DMS79 treated with DMSO at 0.1 percent for 48 hours (cell line): ENCODE measurements at regions not wholly inside any gene's neighbourhood (a gene's known extent, or its start where the extent isn't known, plus 50 kb on each side); places are given as distances from the start of the nearest gene placed in this dataset.
A peak's percentile ranks its signal among the peaks of the same experiment; 100 is the strongest.
"Not testable (repeated sequence)": the region's sequence is repeated elsewhere in the genome, so short reads cannot be mapped to it uniquely, and the experiment has no call there.

Source experiments
- DNase-seq: peaks from one replicate; lab custom pipeline; 2025; lab: John Stamatoyannopoulos, UW

- no peak for DNase-seq
Measured at GRCh38 chr6:6812427-6812826, 223.9 kb downstream of the LY86 start.

DNA sequence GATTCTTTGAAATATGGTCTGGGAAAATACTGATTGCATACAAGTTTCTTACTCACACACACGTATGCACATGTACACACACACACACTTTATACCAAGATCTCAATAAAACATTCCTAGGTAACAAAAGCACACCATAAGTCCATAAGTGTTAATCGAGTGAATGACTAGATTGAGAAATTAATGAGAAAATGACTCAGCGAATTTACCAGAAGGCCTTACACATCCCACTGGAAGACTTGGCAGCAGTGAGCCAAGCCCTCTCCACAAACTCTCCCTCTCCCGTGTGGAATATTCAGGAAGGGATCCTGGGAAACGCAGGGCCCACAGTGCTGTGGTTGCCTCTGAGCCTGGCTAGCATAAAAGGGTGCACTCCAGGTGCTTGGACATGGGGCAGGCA lies 227.2 kb downstream of the LY86 start:
- no peak for DNase-seq

DNA sequence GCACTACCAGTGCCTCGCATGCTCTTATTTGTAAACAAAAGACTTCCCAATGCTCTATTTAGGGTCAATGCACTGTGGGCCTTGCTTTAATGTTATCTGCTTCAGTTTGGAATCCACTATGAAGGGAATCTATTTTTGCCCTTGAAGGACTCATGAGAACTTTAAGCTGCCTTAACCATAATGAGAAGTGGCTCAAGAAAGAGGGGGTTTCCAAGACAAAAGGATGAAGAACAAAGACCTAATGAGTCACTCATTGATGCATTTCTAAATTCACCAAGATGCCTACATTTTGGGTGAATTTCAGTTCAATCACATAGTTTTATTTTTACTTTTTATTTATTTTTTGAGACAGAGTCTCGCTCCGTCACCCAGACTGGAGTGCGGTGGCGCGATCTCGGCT lies 228.2 kb downstream of the LY86 start:
- no peak for DNase-seq

DNA sequence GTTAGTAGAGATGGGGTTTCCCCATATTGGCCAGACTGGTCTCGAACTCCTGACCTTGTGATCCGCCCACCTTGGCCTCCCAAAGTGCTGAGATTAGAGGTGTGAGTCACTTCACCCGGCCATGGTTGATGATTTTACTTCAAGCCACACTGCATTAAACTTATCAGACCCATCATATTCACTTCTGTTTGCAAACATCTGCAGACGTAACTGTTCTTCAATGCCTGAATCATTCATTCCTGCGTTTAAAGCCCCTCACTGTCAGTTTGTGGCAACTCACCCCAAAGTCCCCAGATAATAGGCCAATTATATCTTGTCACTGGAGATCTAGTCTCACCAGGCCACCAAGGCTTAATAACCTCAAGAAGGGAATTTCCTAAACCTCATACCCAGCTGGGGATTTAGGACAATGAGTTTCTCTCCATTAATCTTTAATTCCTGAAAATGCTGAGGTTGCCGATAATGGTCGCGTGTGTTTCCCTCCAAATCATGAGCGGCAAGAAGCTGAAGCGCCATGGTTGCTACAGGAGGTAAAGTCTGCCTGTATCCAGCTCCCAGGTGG lies 229.6 kb downstream of the LY86 start:
- DNase-seq = no peak

DNA sequence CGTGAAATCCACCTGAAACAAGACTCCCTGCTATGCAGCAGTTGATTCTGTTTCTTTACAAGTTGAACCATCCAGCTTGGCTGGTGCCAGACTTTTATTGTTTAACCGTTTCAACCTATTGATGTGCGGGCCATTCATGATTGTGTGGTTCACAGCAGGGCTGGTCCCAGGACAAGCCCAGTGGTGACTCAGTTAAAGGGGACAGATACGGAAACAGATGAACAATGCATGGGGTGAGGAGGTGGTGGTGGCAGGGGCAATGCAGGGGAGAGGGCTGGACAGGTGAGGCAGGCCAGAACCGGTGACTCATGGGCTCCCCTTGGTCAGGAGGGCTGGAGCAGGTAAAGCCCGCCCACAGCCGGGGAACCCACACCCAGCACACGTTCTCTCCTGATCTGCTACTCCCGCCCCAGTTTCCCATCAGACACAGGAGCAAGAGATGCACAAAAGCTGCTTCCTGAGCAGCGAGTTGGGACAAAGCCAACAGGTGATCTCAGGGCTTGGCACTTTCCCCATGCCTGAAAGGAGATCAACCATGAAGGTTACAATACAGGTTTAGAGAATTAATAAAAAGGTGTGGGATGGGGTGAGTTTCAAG lies 232.2 kb downstream of the LY86 start:
- peak; percentile 71 for DNase-seq

GRCh38 chr6:6821639-6822261 lies 233.2 kb downstream of the LY86 start:
- DNase-seq = no peak

GRCh38 chr6:6823030-6823429 lies 234.5 kb downstream of the LY86 start:
- no peak for DNase-seq

- no peak for DNase-seq
Measured at GRCh38 chr6:6823568-6824224, 235.2 kb downstream of the LY86 start.

GRCh38 chr6:6824381-6824780 lies 235.9 kb downstream of the LY86 start:
- DNase-seq = no peak

DNA sequence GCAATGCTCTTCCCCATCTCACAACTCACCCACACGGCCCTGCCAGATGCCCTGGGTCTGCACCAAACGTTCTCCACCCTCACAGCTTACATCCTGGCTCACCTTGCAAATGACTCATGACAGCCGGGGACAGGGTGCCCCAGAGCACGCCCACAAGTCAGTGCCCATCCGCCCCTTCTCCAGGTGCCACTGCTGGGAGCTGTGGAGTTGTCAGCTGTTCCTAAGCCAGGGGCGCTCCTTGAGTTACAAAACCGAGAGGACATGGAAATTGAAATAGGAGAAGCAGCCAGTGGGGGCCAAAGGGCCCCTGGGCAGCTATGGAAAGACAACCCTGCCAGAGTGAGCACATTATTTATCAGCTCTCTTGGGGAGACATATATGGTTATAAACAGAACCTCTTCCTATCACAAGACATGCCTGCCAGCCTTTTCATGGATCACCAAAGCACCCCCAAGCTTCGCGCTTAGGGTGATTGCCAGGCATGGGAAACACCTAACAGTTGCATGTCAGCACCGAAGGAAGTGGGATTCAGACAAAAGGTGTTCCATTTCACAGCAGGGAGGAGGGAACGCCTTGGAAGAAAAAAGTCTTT lies 236.8 kb downstream of the LY86 start:
- peak; percentile 29 for DNase-seq

DNA sequence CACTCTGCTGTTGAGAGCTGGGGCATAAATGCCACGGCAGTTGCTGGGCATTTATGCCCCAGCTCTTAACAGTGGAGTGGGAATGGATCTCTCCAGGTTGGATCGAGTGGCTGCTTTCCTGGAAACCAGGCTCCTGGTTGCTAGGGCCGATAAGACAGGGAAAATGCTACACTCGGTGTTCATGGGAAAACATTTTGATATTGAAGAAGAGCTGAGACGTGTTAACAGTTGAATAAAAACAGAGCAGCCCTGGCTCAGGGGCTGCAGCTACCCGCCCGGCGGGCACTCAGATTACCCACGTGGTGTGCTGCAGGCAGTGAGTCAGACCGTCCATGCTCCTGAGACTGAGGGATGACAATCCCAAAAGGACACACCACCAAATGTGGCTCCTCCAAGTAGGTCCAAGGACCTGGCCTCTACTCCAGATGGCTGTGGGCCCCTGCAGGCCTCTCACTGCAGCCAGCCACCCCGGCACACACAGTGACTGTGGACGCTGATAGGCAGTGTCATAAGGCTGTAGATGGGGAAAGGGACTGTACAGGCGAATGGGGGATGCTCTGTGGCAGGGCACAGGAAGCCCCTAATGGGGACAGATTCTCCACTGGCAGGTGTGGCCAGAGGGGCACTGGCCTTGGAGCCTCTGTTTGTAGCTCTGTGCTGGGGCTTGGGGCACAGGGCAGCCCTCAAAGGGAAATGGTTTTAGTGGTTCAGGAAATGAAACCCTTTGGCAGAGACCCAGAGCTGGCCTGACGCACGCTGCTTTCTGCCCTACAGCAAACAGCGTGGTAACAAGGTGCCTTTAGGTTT lies 237.8 kb downstream of the LY86 start:
- DNase-seq = peak; percentile 50

GRCh38 chr6:6826961-6827360 lies 238.4 kb downstream of the LY86 start:
- DNase-seq = no peak

DNA sequence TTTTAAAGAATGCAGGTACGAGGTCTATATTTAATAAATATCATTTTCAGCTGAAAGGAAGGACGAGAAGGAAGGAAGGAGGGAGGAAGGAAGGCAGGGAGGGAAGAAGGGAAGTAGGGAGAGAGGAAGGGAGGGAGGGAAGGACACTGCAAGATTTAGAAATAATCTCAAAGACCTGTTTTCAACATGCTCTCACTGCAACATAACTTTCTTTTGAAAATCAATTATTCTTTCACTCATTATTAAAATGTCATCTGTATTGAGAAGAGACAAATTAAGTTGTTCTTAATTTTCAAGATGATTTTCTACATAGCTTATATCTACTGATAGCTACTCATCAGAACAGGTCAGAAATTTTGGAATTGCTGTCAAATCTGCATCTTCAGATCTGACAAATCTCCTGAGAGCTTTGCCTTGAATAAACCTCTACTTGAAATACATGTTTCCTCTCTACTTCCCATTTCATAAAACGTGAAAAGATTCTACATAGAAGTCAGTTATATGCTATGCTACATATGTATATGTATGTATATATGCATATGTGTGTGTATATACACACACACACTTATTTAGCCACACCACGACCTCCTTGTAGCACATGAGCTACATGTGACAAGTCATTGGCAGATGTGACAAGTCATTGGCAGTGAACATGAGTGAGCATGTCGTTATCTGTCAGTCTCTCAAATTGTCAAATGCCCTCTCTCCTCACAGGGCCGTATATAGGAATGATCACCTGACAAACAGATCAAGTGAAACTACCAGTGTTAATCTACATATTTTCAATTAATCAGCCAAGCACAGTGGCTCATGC lies 241.6 kb downstream of the LY86 start:
- DNase-seq = no peak

DNA sequence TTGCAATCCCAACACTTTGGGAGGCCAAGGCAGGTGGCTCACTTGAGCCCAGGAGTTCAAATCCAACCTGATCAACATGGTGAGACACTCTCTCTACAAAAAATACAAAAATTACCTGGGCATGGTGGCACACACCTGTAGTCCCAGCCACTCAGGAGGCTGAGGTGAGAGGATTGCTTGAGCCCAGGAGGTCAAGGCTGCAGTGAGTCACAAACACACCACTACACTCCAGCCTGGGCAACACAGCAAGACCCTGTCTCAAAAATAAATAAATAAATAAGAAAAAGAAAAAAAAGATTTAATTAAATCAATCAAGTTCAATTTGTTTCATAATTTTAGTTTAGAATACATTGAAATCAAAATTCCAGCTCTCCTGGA lies 242.2 kb downstream of the LY86 start:
- DNase-seq = not testable (repeated sequence)

DNA sequence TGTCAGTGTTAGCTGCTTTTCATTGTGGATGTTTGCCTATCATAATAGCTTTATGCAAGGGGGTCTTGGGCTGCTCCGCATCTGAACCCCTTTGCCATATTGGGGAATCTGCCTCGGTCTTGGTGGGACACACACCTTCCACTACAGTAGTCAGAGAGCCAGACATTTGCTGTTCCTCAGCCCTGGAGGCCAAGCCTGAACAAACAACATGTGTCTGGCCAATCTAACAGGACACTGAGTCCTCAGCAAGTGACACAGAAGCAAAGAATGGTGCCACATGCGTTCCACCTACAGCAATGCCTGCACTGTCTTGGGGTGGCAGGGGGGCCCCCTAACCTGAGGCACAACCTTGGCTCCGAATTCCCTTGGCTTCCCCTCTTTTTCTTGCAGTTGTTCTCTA lies 243.9 kb downstream of the LY86 start:
- no peak for DNase-seq

DNA sequence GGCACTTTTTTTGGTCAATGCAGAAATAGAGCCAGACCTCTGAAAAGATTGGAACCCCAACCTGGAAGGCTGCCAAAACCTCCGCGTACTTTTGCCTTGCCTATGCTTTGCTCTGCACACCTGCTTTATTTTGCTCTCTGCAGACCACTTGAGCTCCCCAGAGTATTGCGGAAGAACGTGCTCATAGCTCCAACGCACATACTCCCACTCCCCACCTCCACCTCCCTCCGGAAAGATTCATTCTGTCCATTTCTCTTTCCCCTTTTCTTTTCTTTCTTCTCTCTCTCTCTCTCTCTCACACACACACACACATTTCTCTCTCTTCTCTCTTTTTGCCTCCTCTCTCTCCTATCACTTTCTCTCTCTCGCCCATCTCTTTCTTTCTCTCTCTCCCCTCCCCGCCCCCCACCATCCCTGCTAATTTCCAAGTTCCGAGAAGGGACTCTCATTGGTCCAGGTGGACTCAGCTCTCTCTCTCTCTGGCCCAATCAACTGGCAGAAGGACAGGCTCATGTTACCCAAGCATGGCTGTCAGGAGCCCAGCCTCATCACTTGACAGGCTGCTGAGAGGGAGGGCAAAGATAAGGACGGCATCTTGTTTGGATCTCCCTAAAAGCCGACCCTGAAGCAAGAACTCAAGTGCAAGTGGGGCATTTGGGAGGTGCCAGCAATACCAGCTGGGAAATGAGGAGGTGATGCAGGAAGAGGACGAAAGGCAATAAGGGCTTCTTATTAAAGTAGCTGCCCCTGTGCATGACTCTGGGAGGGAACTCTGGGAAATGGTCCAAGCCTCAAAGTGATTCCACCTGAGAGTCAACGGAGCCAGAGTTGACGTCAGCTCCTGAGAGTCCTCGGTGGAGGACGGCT lies 246.1 kb downstream of the LY86 start:
- DNase-seq = peak; percentile 87

GRCh38 chr6:6835223-6835503 lies 246.6 kb downstream of the LY86 start:
- DNase-seq = no peak

DNA sequence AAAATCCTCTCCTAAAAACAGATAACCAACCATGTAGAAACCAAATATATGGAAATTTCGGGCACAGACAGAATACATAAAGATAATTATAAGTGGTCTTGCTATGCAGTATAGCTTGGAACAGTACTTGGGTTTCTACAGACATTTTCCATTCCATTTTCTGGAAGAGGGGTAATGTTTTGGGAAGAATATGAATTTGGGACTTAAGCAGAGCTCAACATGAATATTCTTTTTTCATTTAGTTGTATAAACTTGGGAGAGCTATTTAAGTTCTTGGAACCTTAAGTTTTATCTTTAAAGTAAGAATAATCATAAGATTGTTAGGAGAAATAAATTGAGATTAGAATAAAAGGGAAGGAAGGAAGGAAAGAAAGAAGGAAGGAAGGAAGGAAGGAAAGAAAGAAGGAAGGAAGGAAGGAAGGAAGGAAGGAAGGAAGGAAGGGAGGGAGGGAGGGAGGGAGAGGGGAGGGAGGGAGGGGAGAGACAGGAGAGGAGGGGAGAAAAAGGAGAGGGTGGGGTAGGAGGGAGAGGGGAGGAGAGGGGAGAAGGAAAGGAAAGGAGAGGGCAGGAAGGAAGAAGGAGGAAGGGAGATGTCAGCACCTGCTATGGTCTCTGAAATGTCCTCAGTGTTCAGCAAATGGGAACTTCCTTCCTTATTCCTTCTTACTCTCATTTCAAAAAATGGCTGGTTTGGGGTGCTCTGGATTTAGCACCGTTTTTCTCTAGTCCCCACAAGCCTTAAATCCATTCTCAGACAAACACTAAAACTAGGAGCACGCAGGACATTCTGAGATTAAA lies 248.3 kb downstream of the LY86 start:
- DNase-seq = no peak

- peak; percentile 15 for DNase-seq
Measured at GRCh38 chr6:6837541-6838080, 249.1 kb downstream of the LY86 start.
